GM21360 (cell line): ENCODE measurements at regions not wholly inside any gene's neighbourhood (a gene's known extent, or its start where the extent isn't known, plus 50 kb on each side); places are given as distances from the start of the nearest gene placed in this dataset.

Source experiments
- ATAC-seq: cut with Tn5 transposase; IDR thresholded peaks from one replicate; pipeline ENCODE4 v1.9.1; 2021; ENCODE audit warnings: mild to moderate bottlenecking, moderate library complexity; ENCODE audit not compliant: unreplicated experiment

GRCh38 chr13:76231522-76232167, 595.5 kb downstream of the LMO7 start:
- ATAC-seq = no peak

- ATAC-seq = no peak
Observed at GRCh38 chr13:76229281-76229680, 593.2 kb downstream of the LMO7 start.

GRCh38 chr13:76226941-76227340, 590.8 kb downstream of the LMO7 start:
- ATAC-seq = no peak

- no peak for ATAC-seq
Observed at GRCh38 chr13:76225815-76226489, 589.8 kb downstream of the LMO7 start.

GRCh38 chr13:76223999-76224398, 587.9 kb downstream of the LMO7 start:
- no peak for ATAC-seq

- no peak for ATAC-seq
Observed at GRCh38 chr13:76223565-76223964, 587.4 kb downstream of the LMO7 start.

- no peak for ATAC-seq
Observed at GRCh38 chr13:76222511-76222910, 586.4 kb downstream of the LMO7 start.

GRCh38 chr13:76216729-76217128, 580.6 kb downstream of the LMO7 start:
- no peak for ATAC-seq

- ATAC-seq = no peak
Observed at GRCh38 chr13:76214001-76214400, 577.9 kb downstream of the LMO7 start.

GRCh38 chr13:76213423-76213904, 577.3 kb downstream of the LMO7 start:
- no peak for ATAC-seq

- ATAC-seq = no peak
Observed at GRCh38 chr13:76210262-76210661, 574.1 kb downstream of the LMO7 start.

GRCh38 chr13:76198568-76199163, 562.5 kb downstream of the LMO7 start:
- ATAC-seq = no peak

GRCh38 chr13:76189882-76190519, 553.9 kb downstream of the LMO7 start:
- no peak for ATAC-seq

GRCh38 chr13:76175961-76176725, 540.0 kb downstream of the LMO7 start:
- no peak for ATAC-seq

GRCh38 chr13:76168661-76169060, 532.5 kb downstream of the LMO7 start:
- ATAC-seq = no peak

- no peak for ATAC-seq
Observed at GRCh38 chr13:76164290-76164689, 528.2 kb downstream of the LMO7 start.

GRCh38 chr13:76163761-76164160, 527.6 kb downstream of the LMO7 start:
- ATAC-seq = no peak

- ATAC-seq = no peak
Observed at GRCh38 chr13:76160961-76161925, 525.1 kb downstream of the LMO7 start.

GRCh38 chr13:76160506-76160905, 524.4 kb downstream of the LMO7 start:
- ATAC-seq = no peak

- no peak for ATAC-seq
Observed at GRCh38 chr13:76157926-76158325, 521.8 kb downstream of the LMO7 start.
